Neural cell (in vitro differentiated cells): ENCODE measurements at regions not wholly inside any gene's neighbourhood (a gene's known extent, or its start where the extent isn't known, plus 50 kb on each side); places are given as distances from the start of the nearest gene placed in this dataset.

Source experiments
- H2AFZ ChIP-seq: fragments of 200-600, 300-800 bp; sonication (generic), shearing (Covaris generic); 2 replicates; pipeline ENCODE4 v1.6.0; 2014; ENCODE audit warnings: low read depth, mild to moderate bottlenecking, antibody characterized with exemption, low read length, moderate library complexity
- H3F3A ChIP-seq: fragments of 200-600 bp; shearing (Covaris generic); 2 replicates; pipeline ENCODE4 v1.6.1; 2016; ENCODE audit warnings: mild to moderate bottlenecking, moderate library complexity, mixed read lengths, antibody characterized with exemption, low read length; ENCODE audit not compliant: insufficient read depth, poor library complexity, severe bottlenecking
- H3K27ac ChIP-seq: fragments of 200-600, 300-800 bp; sonication (generic), shearing (Covaris generic); 2 replicates; pipeline ENCODE4 v1.5.1; 2014; ENCODE audit warnings: mild to moderate bottlenecking, low read length, moderate library complexity
- H3K27me3 ChIP-seq: fragments of 300-800, 200-600 bp; sonication (generic), shearing (Covaris generic); 2 replicates; pipeline ENCODE4 v1.6.0; 2014; ENCODE audit warnings: mild to moderate bottlenecking, low read depth, low read length, moderate library complexity; ENCODE audit not compliant: insufficient read depth
- H3K36me3 ChIP-seq: fragments of 300-800, 200-600 bp; sonication (generic), shearing (Covaris generic); 2 replicates; pipeline ENCODE4 v1.5.1; 2014; ENCODE audit warnings: mild to moderate bottlenecking, antibody characterized with exemption, low read length, moderate library complexity; ENCODE audit not compliant: insufficient read depth
- H3K4me2 ChIP-seq: fragments of 300-800, 200-600 bp; sonication (generic), shearing (Covaris generic); 2 replicates; pipeline ENCODE4 v1.6.0; 2014; ENCODE audit warnings: mild to moderate bottlenecking, low read length
- H3K4me3 ChIP-seq: fragments of 300-800, 200-600 bp; sonication (generic), shearing (Covaris generic); 2 replicates; pipeline ENCODE4 v1.5.1; 2014; ENCODE audit warnings: mild to moderate bottlenecking, low read length, moderate library complexity
- H3K79me2 ChIP-seq: fragments of 200-600 bp; shearing (Covaris generic); replicated peaks from 2 replicates; pipeline ENCODE4 v1.6.0; 2014; ENCODE audit warnings: mild to moderate bottlenecking, low read length, moderate library complexity; ENCODE audit not compliant: insufficient read depth
- H3K9ac ChIP-seq: fragments of 300-800, 200-600 bp; sonication (generic), shearing (Covaris generic); 2 replicates; pipeline ENCODE4 v1.6.1; 2016; ENCODE audit warnings: mild to moderate bottlenecking, low read length, mixed read lengths
- H3K9me2 ChIP-seq: fragments of 200-600 bp; shearing (Covaris generic); 2 replicates; pipeline ENCODE4 v1.6.1; 2016; ENCODE audit warnings: mild to moderate bottlenecking, low read length, mixed read lengths; ENCODE audit not compliant: insufficient read depth
- H3K9me3 ChIP-seq: fragments of 200-600, 300-800 bp; sonication (generic), shearing (Covaris generic); 2 replicates; pipeline ENCODE4 v1.6.1; 2016; ENCODE audit warnings: mild to moderate bottlenecking, mixed run types, low read length, moderate library complexity, mixed read lengths
- H4K20me1 ChIP-seq: fragments of 200-600 bp; shearing (Covaris generic); 2 replicates; pipeline ENCODE4 v1.6.1; 2016; ENCODE audit warnings: mild to moderate bottlenecking, mixed run types; ENCODE audit not compliant: insufficient read depth
- EP300 ChIP-seq: fragments of 450-650 bp; conservative IDR thresholded peaks from 2 replicates; pipeline ENCODE4 v1.6.1; 2014; ENCODE audit warnings: antibody characterized with exemption, mild to moderate bottlenecking, moderate library complexity; ENCODE audit not compliant: poor library complexity, severe bottlenecking
- EZH2 ChIP-seq: fragments of 200-600, 300-800 bp; shearing (Covaris generic), sonication (generic); IDR thresholded peaks from 2 replicates; pipeline ENCODE4 v1.6.1; 2014; ENCODE audit warnings: antibody characterized with exemption, low read length, borderline replicate concordance, mild to moderate bottlenecking; ENCODE audit not compliant: insufficient read depth, poor library complexity, severe bottlenecking
- MXI1 ChIP-seq: fragments of 450-650 bp; conservative IDR thresholded peaks from 2 replicates; pipeline ENCODE4 v1.6.1; 2014; ENCODE audit warnings: antibody characterized with exemption, mild to moderate bottlenecking; ENCODE audit not compliant: poor library complexity, severe bottlenecking
- POLR2AphosphoS5 ChIP-seq: IDR thresholded peaks from 2 replicates; pipeline ENCODE4 v1.6.1; 2012
- RAD21 ChIP-seq: fragments of 450-650 bp; conservative IDR thresholded peaks from 2 replicates; pipeline ENCODE4 v1.6.1; 2014; ENCODE audit warnings: antibody characterized with exemption, mild to moderate bottlenecking, moderate library complexity
- REST ChIP-seq: IDR thresholded peaks from 2 replicates; pipeline ENCODE4 v1.6.1; 2012; ENCODE audit warnings: borderline replicate concordance
- SMC3 ChIP-seq: fragments of 450-650 bp; conservative IDR thresholded peaks from 2 replicates; pipeline ENCODE4 v1.6.1; 2014; ENCODE audit warnings: antibody characterized with exemption, mild to moderate bottlenecking, moderate library complexity; ENCODE audit not compliant: poor library complexity
- TAF1 ChIP-seq: IDR thresholded peaks from 2 replicates; pipeline ENCODE4 v1.6.1; 2012; ENCODE audit warnings: low read depth
- TF ChIP-seq, protein P1 (sequence below): fragments of 450-650 bp; IDR thresholded peaks from 2 replicates; pipeline ENCODE4 v1.5.1; 2014; ENCODE audit warnings: antibody characterized with exemption, mild to moderate bottlenecking, moderate library complexity; ENCODE audit not compliant: poor library complexity, severe bottlenecking

DNA sequence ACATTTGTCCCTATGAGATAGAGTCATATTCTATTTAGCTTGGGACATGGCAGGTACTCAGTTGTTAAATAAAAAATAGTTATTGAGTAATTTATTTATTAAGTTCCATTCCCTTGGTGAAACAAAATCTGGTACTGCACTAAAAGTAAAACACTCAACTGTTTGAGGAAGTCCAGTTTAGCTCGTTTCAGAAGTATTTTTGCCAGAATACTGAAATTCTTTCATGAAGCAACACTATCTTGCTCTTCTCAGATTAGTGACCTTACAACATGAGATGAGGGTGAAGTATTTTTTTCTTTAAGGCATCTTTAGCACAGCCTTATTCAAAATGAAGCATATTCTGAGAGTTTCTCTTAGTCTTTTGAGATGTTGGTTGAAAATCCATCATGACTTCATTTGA, 106.0 kb downstream of the ZNF365 start:
- Histone ChIP-seq H3K9me2 (no peaks in the 10 kb centered on the region), H3K9me3 (no peaks in the 10 kb centered on the region), H3K4me3 (no peak overlapping the region), H3K36me3 (no peaks in the 10 kb centered on the region), H3K27me3 (no peaks in the 10 kb centered on the region), H3K27ac (no peak overlapping the region), H3K4me2 (no peak overlapping the region), H3K79me2 (no peaks in the 10 kb centered on the region), H3K9ac (no peak overlapping the region), H3F3A (no peaks in the 10 kb centered on the region), H2AFZ (no peak overlapping the region), H4K20me1 (no peaks in the 10 kb centered on the region)
- TF ChIP-seq SMC3 (no peak), EZH2 (no peak), RAD21 (no peak), TAF1 (no peak), REST (no peak), MXI1 (no peak), EP300 (no peak), POLR2AphosphoS5 (no peak)
- TF ChIP-seq, protein P1, sequence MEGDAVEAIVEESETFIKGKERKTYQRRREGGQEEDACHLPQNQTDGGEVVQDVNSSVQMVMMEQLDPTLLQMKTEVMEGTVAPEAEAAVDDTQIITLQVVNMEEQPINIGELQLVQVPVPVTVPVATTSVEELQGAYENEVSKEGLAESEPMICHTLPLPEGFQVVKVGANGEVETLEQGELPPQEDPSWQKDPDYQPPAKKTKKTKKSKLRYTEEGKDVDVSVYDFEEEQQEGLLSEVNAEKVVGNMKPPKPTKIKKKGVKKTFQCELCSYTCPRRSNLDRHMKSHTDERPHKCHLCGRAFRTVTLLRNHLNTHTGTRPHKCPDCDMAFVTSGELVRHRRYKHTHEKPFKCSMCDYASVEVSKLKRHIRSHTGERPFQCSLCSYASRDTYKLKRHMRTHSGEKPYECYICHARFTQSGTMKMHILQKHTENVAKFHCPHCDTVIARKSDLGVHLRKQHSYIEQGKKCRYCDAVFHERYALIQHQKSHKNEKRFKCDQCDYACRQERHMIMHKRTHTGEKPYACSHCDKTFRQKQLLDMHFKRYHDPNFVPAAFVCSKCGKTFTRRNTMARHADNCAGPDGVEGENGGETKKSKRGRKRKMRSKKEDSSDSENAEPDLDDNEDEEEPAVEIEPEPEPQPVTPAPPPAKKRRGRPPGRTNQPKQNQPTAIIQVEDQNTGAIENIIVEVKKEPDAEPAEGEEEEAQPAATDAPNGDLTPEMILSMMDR = no peak

DNA sequence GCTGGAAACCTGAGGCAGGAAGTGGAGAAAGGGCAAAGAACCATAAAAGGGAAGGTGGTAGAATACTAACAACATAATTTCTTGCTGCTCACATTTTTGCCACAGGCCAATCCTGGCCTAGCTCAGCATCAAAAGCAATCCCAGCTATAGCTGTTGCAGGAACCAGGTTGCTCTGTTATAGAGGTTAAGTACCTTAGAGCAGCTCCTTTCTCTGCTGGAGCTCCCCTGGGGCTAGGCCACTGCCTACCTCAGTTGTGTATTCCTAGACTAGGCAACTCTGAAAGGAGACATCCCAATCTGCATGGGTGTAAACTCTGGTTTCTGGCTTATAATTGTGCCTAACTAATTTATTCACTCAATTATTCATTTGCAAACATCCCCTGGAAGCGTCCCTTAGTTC, 108.4 kb downstream of the ZNF365 start:
- Histone ChIP-seq H3K79me2 (no peaks in the 10 kb centered on the region), H2AFZ (no peak overlapping the region), H3F3A (no peaks in the 10 kb centered on the region), H3K9me3 (no peaks in the 10 kb centered on the region), H3K9me2 (no peaks in the 10 kb centered on the region), H4K20me1 (no peaks in the 10 kb centered on the region), H3K4me3 (no peak overlapping the region), H3K27ac (no peak overlapping the region), H3K9ac (no peak overlapping the region), H3K36me3 (no peaks in the 10 kb centered on the region), H3K27me3 (no peaks in the 10 kb centered on the region), H3K4me2 (no peak overlapping the region)
- TF ChIP-seq, protein P1 = no peak
- TF ChIP-seq EP300 (no peak), REST (no peak), RAD21 (no peak), POLR2AphosphoS5 (no peak), SMC3 (no peak), EZH2 (no peak), MXI1 (no peak), TAF1 (no peak)
